ENCODE measurements at regions not wholly inside any gene's neighbourhood (a gene's known extent, or its start where the extent isn't known, plus 50 kb on each side); places are given as distances from the start of the nearest gene placed in this dataset.
A peak's percentile ranks its signal among the peaks of the same experiment; 100 is the strongest.

GRCh38 chr15:70416829-70417228 is 319.1 kb upstream of the TLE3 start:
- FAIRE-seq (no peak), DNase-seq (ENCODE audit: low read depth in 1 of 2, low spot score in 2 of 2) (no peak)
- peaks cover 0 to 4% (median 1%) of the 10 kb centered on the region in 4 experiments; a peak in 1 of 7 replicates for H3K4me1 ChIP-seq (replicated peaks in 1 of 4; ENCODE audit: control insufficient read depth in 3 of 4, insufficient read depth in 4 of 4, low read length in 3 of 4)
- H2AFZ ChIP-seq (ENCODE audit: low read length) = no peak overlapping the region
- H4K20me1 ChIP-seq (replicated peaks in 1 of 2; ENCODE audit: control insufficient read depth in 1 of 2, insufficient read depth in 2 of 2, low read length in 2 of 2) = no peaks in the 10 kb centered on the region
- no peaks in the 10 kb centered on the region for H3K9me3 ChIP-seq (ENCODE audit: insufficient read depth in 2 of 2, low read depth in 1 of 2, low read length in 1 of 2)
- POLR2A ChIA-PET (ENCODE audit: partially characterized antibody) = no interaction called here
- no peak overlapping the region for H2AK5ac ChIP-seq (ENCODE audit: low read depth, low read length)
- H2BK20ac ChIP-seq (ENCODE audit: low read length) = no peak overlapping the region
- no peak overlapping the region for H3K4me2 ChIP-seq (ENCODE audit: insufficient read depth in 1 of 2, low read depth in 2 of 2, low read length in 2 of 2)
- no peak overlapping the region for H2BK5ac ChIP-seq (ENCODE audit: low read depth, low read length)
- H3K23ac ChIP-seq (ENCODE audit: insufficient read length) = no peak overlapping the region
- no peaks in the 10 kb centered on the region for H3K36me3 ChIP-seq (ENCODE audit: control insufficient read depth in 2 of 4, insufficient read depth in 4 of 4, low read length in 3 of 4)
- no peak overlapping the region for H3K27ac ChIP-seq (ENCODE audit: low read depth, low read length)
- no peaks in the 10 kb centered on the region for H3K23me2 ChIP-seq (ENCODE audit: low read depth, low read length)
- no peaks in the 10 kb centered on the region for H3K79me2 ChIP-seq (ENCODE audit: control insufficient read depth in 1 of 2, insufficient read depth in 2 of 2, low read length in 2 of 2)
- no peaks in the 10 kb centered on the region for H3K27me3 ChIP-seq (replicated peaks in 1 of 4; ENCODE audit: control insufficient read depth in 3 of 4, extremely low read depth in 1 of 4, insufficient read depth in 3 of 4, low read length in 3 of 4)
- H2BK12ac ChIP-seq (ENCODE audit: low read depth, low read length) = no peak overlapping the region
- no peak overlapping the region for H4K5ac ChIP-seq (ENCODE audit: insufficient read length, low read depth, low read length)
- no peak overlapping the region for H3K18ac ChIP-seq (ENCODE audit: extremely low read depth, low read length)
- WGBS, 2 experiments (ENCODE audit: extremely low coverage in 1 of 2, insufficient coverage in 1 of 2, insufficient read length in 1 of 2, insufficient replicate concordance in 2 of 2, low coverage in 1 of 2, low lambda C conversion rate in 2 of 2, missing lambda C conversion rate in 1 of 2) = 88% methylated on average over 2 of the region's 2 CpGs; no CpG with 5 or more reads in 1 of the 2 experiments
- no peak overlapping the region for H2BK120ac ChIP-seq (replicated peaks; ENCODE audit: low read depth, low read length)
- H2BK15ac ChIP-seq (ENCODE audit: low read length) = 0 out of 2 replicates have a peak overlapping the region, but pooled peaks have one; percentile 54
- H3K56ac ChIP-seq (replicated peaks; ENCODE audit: insufficient read length, low read depth, low read length) = no peak overlapping the region
- no peaks in the 10 kb centered on the region for H3K79me1 ChIP-seq (ENCODE audit: low read depth, low read length)
- CTCF ChIA-PET (ENCODE audit: partially characterized antibody) = interaction anchor here (2.8 to 3.0 kb wide), 2 partner anchors 50 to 71 kb away, joined by 8 to 11 read pairs; no protein-coding TSS in a partner anchor
- no peak overlapping the region for H3K4me3 ChIP-seq (ENCODE audit: extremely low read depth in 1 of 4, insufficient read depth in 2 of 4, low read depth in 3 of 4, low read length in 4 of 4)
- no peak overlapping the region for H3K4ac ChIP-seq (replicated peaks; ENCODE audit: insufficient read length, low read depth, low read length)
- H4K91ac ChIP-seq (replicated peaks; ENCODE audit: insufficient read length, low read length) = no peak overlapping the region
- H3K9ac ChIP-seq (replicated peaks in 1 of 4; ENCODE audit: extremely low read depth in 1 of 4, low read depth in 3 of 4, low read length in 3 of 4) = no peak overlapping the region
- H4K8ac ChIP-seq (ENCODE audit: extremely low read depth, insufficient read depth, low read length) = no peak overlapping the region
- H3K14ac ChIP-seq (ENCODE audit: insufficient read length) = no peak overlapping the region
- no peak for TF ChIP-seq USF2 (IDR thresholded peaks at IDR 0.05; ENCODE audit: low read length)
- TF ChIP-seq TAF7 (optimal IDR thresholded peaks at IDR 0.05; ENCODE audit: borderline replicate concordance, low read depth, low read length) = no peak

Data from H1 (cell line).